SK-N-SH treated with all-trans-retinoic acid at 6 μM for 48 hours (cell line): ENCODE measurements at regions not wholly inside any gene's neighbourhood (a gene's known extent, or its start where the extent isn't known, plus 50 kb on each side); places are given as distances from the start of the nearest gene placed in this dataset.

ENCODE experiments used
- ARNTL ChIP-seq: fragments of 450-650 bp; formaldehyde crosslinking; IDR thresholded peaks from 2 replicates; pipeline ENCODE4 v1.5.0; 2020; ENCODE audit warnings: low read depth, mild to moderate bottlenecking, moderate library complexity, borderline replicate concordance
- BACH2 ChIP-seq: fragments of 250-450 bp; sonication (Bioruptor Pico); IDR thresholded peaks from 2 replicates; pipeline ENCODE4 v1.9.0; 2021; ENCODE audit warnings: mild to moderate bottlenecking, borderline replicate concordance
- OSR1 ChIP-seq: fragments of 250-450 bp; sonication (Bioruptor Pico); IDR thresholded peaks from 2 replicates; pipeline ENCODE4 v1.8.0; 2022; ENCODE audit warnings: moderate library complexity, mild to moderate bottlenecking, inconsistent platforms
- RARB ChIP-seq: fragments of 250-450 bp; sonication (Bioruptor Pico); IDR thresholded peaks from 2 replicates; pipeline ENCODE4 v1.8.0; 2021; ENCODE audit warnings: mild to moderate bottlenecking, moderate library complexity
- SNAI2 ChIP-seq: fragments of 250-450 bp; sonication (Bioruptor Pico); IDR thresholded peaks from 2 replicates; pipeline ENCODE4 v1.5.0; 2020; ENCODE audit warnings: mild to moderate bottlenecking, moderate library complexity
- TCF4 ChIP-seq: fragments of 250-450 bp; sonication (Bioruptor Pico); IDR thresholded peaks from 2 replicates; pipeline ENCODE4 v1.8.0; 2021; ENCODE audit warnings: mild to moderate bottlenecking, moderate library complexity, borderline replicate concordance
- ZFP3 ChIP-seq: fragments of 250-450 bp; sonication (Bioruptor Pico); IDR thresholded peaks from 2 replicates; pipeline ENCODE4 v1.5.0; 2020; ENCODE audit warnings: mild to moderate bottlenecking, moderate library complexity
- ZFP30 ChIP-seq: fragments of 450-650 bp; formaldehyde crosslinking; IDR thresholded peaks from 2 replicates; pipeline ENCODE4 v1.5.0; 2022; ENCODE audit warnings: mild to moderate bottlenecking, moderate library complexity
- ZNF70 ChIP-seq: fragments of 450-650 bp; formaldehyde crosslinking; IDR thresholded peaks from 2 replicates; pipeline ENCODE4 v1.5.0; 2020; ENCODE audit warnings: mild to moderate bottlenecking, moderate library complexity
- ZNF8 ChIP-seq: fragments of 450-650 bp; formaldehyde crosslinking; IDR thresholded peaks from 2 replicates; pipeline ENCODE4 v1.5.0; 2020; ENCODE audit warnings: mild to moderate bottlenecking, moderate library complexity
- TF ChIP-seq, protein P1 (sequence below): fragments of 250-450 bp; sonication (Bioruptor Pico); IDR thresholded peaks from 2 replicates; pipeline ENCODE4 v1.5.1; 2021; ENCODE audit warnings: mild to moderate bottlenecking, moderate library complexity
- TF ChIP-seq, protein P2 (sequence below): fragments of 250-450 bp; sonication (Bioruptor Pico); IDR thresholded peaks from 2 replicates; pipeline ENCODE4 v1.5.0; 2020; ENCODE audit warnings: mild to moderate bottlenecking, moderate library complexity
- TF ChIP-seq, protein P3 (sequence below): fragments of 250-450 bp; sonication (Bioruptor Pico); IDR thresholded peaks from 2 replicates; pipeline ENCODE4 v1.8.0; 2020; ENCODE audit warnings: mild to moderate bottlenecking, moderate library complexity, borderline replicate concordance
- TF ChIP-seq, protein P4 (sequence below): fragments of 250-450 bp; sonication (Bioruptor Pico); IDR thresholded peaks from 2 replicates; pipeline ENCODE4 v1.8.0; 2021; ENCODE audit warnings: low read depth, mild to moderate bottlenecking, moderate library complexity, borderline replicate concordance

DNA sequence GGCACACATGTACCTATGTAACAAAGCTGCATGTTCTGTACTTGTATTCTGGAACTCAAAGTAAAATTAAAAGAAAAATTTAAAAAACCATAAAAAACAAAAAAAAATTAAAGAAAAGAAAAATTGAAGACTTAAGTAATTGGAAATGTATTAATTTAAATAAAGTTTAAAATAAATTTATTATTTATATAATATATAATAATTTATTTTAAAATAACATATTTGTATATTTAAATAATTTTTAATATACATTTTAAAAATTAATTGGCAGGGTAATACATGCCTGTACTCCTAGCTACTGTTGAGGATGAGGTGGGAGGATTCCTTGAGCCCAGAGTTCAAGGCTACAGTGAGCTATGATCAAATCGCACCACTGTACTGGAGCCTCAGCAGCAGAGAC, 1830.6 kb upstream of the CELF4 start:
- TF ChIP-seq, protein P1, sequence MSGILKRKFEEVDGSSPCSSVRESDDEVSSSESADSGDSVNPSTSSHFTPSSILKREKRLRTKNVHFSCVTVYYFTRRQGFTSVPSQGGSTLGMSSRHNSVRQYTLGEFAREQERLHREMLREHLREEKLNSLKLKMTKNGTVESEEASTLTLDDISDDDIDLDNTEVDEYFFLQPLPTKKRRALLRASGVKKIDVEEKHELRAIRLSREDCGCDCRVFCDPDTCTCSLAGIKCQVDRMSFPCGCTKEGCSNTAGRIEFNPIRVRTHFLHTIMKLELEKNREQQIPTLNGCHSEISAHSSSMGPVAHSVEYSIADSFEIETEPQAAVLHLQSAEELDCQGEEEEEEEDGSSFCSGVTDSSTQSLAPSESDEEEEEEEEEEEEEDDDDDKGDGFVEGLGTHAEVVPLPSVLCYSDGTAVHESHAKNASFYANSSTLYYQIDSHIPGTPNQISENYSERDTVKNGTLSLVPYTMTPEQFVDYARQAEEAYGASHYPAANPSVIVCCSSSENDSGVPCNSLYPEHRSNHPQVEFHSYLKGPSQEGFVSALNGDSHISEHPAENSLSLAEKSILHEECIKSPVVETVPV (CRISPR knock-in tag), result no peak
- TF ChIP-seq, protein P2, sequence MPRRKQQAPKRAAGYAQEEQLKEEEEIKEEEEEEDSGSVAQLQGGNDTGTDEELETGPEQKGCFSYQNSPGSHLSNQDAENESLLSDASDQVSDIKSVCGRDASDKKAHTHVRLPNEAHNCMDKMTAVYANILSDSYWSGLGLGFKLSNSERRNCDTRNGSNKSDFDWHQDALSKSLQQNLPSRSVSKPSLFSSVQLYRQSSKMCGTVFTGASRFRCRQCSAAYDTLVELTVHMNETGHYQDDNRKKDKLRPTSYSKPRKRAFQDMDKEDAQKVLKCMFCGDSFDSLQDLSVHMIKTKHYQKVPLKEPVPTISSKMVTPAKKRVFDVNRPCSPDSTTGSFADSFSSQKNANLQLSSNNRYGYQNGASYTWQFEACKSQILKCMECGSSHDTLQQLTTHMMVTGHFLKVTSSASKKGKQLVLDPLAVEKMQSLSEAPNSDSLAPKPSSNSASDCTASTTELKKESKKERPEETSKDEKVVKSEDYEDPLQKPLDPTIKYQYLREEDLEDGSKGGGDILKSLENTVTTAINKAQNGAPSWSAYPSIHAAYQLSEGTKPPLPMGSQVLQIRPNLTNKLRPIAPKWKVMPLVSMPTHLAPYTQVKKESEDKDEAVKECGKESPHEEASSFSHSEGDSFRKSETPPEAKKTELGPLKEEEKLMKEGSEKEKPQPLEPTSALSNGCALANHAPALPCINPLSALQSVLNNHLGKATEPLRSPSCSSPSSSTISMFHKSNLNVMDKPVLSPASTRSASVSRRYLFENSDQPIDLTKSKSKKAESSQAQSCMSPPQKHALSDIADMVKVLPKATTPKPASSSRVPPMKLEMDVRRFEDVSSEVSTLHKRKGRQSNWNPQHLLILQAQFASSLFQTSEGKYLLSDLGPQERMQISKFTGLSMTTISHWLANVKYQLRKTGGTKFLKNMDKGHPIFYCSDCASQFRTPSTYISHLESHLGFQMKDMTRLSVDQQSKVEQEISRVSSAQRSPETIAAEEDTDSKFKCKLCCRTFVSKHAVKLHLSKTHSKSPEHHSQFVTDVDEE, result no peak
- TF ChIP-seq ZFP3, result no peak
- no peak for TF ChIP-seq ZNF8 (CRISPR knock-in tag)
- TF ChIP-seq, protein P3, sequence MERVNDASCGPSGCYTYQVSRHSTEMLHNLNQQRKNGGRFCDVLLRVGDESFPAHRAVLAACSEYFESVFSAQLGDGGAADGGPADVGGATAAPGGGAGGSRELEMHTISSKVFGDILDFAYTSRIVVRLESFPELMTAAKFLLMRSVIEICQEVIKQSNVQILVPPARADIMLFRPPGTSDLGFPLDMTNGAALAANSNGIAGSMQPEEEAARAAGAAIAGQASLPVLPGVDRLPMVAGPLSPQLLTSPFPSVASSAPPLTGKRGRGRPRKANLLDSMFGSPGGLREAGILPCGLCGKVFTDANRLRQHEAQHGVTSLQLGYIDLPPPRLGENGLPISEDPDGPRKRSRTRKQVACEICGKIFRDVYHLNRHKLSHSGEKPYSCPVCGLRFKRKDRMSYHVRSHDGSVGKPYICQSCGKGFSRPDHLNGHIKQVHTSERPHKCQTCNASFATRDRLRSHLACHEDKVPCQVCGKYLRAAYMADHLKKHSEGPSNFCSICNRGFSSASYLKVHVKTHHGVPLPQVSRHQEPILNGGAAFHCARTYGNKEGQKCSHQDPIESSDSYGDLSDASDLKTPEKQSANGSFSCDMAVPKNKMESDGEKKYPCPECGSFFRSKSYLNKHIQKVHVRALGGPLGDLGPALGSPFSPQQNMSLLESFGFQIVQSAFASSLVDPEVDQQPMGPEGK (CRISPR knock-in tag), result no peak
- no peak for TF ChIP-seq SNAI2 (CRISPR knock-in tag)
- no peak for TF ChIP-seq ZFP30 (CRISPR knock-in tag)
- TF ChIP-seq TCF4 (CRISPR knock-in tag), result no peak
- TF ChIP-seq, protein P4, sequence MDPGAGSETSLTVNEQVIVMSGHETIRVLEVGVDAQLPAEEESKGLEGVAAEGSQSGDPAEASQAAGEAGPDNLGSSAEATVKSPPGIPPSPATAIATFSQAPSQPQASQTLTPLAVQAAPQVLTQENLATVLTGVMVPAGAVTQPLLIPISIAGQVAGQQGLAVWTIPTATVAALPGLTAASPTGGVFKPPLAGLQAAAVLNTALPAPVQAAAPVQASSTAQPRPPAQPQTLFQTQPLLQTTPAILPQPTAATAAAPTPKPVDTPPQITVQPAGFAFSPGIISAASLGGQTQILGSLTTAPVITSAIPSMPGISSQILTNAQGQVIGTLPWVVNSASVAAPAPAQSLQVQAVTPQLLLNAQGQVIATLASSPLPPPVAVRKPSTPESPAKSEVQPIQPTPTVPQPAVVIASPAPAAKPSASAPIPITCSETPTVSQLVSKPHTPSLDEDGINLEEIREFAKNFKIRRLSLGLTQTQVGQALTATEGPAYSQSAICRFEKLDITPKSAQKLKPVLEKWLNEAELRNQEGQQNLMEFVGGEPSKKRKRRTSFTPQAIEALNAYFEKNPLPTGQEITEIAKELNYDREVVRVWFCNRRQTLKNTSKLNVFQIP, result no peak
- no peak for TF ChIP-seq ZNF70 (CRISPR knock-in tag)
- no peak for TF ChIP-seq ARNTL (CRISPR knock-in tag)
- TF ChIP-seq BACH2 (CRISPR knock-in tag), result no peak
- TF ChIP-seq OSR1, result no peak
- TF ChIP-seq RARB (CRISPR knock-in tag), result no peak
